ENCODE measurements at regions not wholly inside any gene's neighbourhood (a gene's known extent, or its start where the extent isn't known, plus 50 kb on each side); places are given as distances from the start of the nearest gene placed in this dataset.

DNA sequence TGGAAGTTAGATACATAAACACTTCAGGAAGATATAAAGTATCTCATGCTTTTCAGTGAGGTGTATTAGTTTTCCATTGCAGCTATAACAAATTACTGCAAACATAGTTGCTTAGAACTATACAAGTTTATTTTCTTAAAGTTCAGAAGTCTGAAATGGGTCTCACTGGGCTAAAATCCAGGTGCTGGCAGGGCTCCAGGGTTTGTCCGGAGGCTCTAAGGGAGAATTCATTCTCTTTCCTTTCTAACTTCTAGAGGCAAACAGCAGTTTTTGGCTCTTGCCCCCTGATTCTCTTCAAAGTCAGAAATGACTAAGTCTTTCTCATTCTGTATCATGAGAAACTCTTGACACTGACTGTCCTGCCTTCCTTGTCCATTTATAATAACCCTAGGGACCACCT is 138.8 kb downstream of the AASDHPPT start:
- no peak for DNase-seq (ENCODE audit: low spot score)

GRCh38 chr11:106217456-106217855 is 140.0 kb downstream of the AASDHPPT start:
- no peak for DNase-seq (ENCODE audit: low spot score)

DNA sequence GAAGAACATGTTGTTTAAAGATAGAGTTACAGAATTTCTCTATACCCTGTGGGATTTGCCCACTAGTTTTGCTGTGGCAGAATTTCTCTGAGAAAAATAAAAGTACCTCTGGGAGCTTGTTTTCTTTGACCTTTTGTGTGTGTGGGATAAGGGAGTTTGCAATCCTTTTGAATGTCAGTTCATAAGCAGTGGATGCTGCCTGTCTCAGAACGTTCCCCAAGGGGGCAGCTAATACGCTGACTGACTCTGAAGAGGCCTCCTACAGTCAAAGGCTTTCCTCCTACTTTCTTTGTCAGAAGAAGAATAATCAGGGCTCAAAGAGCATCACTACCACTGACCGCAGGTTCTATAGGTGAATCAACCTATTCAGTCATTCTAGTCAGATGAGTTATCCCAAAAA is 140.6 kb downstream of the AASDHPPT start:
- no peak for DNase-seq (ENCODE audit: low spot score)

DNA sequence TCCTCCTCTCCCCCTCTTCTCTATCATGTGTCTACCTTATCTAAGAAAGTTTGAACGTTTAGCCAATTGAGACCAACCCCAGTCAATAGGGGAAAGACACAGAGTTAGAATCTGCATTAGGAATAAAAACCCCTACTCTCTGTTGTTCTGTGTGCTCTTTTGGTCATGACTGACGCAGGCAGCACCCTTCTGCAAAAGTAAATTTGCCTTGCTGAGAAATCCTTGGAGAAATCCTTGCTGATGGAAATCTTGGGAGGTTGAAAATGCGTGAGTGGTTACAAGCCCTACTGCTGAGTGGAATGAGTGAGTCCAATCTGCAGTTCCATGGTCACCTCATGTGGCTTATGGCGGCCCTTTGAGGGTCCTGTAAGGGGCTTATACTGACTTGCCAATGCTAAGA is 145.2 kb downstream of the AASDHPPT start:
- DNase-seq (ENCODE audit: low spot score) = no peak

- no peak for DNase-seq (ENCODE audit: low spot score)
Measured at GRCh38 chr11:106224172-106224571, 146.7 kb downstream of the AASDHPPT start.

DNA sequence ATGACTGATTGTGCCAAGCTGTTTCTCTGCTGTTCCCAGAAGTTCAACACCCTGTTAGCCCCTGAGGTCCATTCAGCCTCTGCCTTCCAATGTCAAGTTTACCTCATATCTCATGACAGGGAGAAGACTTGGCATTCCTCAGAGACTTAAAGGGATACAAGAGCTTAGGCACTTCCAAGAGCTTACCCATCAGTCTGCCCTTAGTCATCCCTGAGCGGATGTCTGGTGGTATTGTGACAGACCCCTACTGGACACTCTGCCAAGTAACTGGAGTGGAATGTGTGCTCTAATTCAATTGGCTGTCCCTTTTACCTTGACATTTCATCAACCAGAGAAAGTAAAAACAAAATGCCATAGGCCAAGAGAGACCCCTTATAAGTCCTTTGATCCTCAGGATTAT is 151.5 kb downstream of the AASDHPPT start:
- no peak for DNase-seq (ENCODE audit: low spot score)

DNA sequence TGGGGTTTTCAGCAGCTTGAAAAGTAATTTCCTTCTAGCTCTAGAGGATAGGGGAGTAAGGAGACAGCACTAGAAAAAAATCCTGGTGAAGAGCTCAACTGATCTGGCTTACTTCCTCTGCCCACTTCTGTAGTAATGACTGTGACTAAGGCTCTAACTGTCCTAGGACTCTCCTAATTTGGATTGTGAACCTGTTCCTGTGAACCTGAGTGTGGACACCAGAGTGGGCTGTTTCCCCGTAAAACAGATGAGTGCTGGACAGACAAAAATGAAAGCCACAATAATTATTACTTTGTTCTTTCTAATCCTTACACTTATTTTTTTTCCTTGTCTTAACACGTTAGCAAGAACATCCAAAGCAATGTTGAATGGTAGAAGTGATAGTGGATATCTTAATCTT is 154.1 kb downstream of the AASDHPPT start:
- peak; percentile 8 for DNase-seq (ENCODE audit: low spot score)

GRCh38 chr11:106233191-106233590 is 155.7 kb downstream of the AASDHPPT start:
- no peak for DNase-seq (ENCODE audit: low spot score)

- DNase-seq (ENCODE audit: low spot score) = no peak
Measured at GRCh38 chr11:106234794-106235193, 157.3 kb downstream of the AASDHPPT start.

DNA sequence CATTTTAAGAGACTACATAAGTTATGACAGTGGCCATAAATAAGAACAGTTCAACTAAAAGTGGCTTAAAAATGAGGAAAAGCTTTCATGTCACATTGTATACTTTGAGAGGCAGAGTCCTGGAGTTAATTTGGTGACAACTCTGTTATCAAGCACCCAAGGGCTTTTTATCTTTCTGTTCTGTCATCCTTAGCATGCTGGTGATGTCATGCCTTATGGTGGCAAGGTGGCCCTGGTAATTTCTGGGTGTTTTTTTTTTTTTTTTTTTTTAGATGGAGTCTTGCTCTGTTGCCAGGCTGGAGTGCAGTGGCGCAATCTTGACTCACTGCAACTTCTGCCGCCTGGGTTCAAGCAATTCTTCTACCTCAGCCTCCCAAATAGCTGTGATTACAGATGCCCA is 158.8 kb downstream of the AASDHPPT start:
- DNase-seq (ENCODE audit: low spot score) = no peak

DNA sequence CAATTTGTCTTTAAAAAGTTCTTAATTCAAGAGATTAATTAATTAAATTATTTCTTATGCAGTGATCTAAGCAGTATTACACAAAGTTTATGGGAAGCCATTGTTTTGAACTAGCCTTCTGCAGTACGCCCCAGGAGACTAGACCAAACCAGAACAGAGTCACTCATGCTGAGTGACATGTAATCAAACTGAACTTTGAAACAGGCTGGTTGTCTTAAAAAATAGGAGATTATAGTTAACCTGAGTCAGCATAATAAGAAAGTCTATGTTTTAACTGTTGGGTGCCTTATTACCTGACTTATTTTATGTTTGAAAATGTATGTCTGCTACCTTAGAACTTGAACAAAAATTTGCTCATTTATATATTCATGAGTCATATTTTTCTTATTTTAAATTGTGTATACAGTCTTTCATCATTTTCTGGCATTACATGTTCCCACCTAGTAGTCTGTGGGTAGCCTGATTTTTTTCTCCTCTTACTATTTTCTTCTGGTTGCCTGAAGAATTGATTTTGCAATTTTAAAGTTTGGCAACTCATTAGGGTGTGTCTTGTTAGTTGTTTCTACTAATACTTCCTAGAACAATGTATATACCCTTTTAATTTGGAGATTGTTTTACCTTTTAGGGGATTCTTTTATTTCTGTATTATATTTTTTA is 161.4 kb downstream of the AASDHPPT start:
- DNase-seq (ENCODE audit: low spot score) = no peak

DNA sequence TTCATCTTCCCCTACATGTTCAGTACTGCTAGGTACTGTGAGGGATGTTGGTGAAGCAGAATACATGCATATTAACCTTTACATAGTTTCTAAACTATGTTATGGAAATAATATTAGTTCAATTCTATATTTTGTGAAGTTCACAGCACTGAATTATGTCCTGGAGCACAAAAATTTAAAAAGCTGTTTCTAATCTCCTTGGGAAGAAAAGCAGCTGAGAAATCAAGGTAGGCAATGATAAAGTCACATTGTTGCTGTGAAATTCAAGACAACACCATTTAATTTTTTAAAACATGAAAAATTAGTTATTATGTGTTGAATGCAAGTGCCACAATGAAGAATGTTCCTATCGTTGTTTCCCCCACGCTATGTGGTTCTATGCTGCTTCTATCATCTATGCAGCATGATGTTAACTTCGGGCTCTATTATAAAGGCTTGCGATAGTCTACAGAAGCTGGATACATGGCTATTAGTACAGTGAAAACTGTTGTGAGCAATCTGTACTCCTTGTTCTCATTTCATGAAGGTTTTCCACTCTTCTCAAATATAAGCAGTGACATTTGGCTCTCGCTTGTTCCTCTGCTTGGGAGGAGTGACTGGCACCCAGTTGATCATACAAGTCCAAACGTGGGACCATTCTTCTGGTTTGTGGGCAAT is 164.3 kb downstream of the AASDHPPT start:
- DNase-seq (ENCODE audit: low spot score) = no peak

DNA sequence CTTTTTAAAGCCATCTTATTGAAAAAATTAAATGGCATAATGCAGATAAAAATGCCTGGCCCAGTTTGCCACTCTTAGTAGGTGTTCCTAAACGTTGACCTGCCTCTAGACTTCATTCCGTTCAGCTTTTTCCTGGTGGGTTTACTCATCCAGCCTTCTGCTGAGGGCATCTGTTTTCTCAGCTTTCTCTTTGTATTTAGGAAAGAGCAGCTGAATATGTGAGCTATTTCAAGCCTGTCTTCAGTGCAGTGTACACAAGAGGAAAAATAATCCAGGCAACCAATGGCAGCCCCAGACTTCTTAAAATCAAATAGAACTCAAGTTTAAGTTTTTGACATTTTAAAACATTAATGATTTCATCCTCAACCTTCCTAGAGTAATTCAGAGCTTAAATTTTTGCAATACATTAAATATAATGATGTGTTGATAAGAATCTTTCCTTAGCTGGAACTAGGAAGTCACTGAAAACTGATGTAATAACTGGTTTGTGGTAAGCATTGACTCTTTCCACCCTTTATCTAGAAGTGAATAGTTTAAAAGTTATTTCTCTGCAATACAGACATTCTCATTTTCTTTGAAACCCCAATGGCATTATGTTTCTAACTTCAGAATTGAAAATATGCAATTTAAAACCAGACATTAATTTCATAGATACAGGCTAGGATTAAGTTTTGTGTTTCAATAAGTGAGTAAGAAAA is 165.4 kb downstream of the AASDHPPT start:
- DNase-seq (ENCODE audit: low spot score) = no peak

DNA sequence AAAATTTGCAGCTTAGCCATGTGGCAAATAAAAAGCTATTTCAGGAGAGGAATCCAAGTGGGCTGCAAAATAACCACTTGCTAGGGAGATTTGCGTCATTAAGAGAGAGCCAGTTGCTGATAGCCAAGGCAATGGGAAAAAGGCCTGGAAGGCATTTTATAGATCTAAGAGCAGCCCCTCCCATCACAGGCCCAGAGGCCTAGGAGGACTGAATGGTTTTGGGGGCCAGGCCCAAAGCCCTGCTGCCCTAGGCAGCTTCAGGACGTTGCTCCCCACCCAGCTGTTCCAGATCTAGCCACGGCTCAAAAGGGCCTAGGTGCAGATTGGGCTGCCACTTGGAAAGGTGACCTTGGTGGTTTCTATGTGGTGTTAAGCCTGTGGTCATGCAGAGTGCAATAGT is 169.0 kb downstream of the AASDHPPT start:
- no peak for DNase-seq (ENCODE audit: low spot score)

- DNase-seq (ENCODE audit: low spot score) = no peak
Measured at GRCh38 chr11:106249617-106250239, 172.3 kb downstream of the AASDHPPT start.

DNA sequence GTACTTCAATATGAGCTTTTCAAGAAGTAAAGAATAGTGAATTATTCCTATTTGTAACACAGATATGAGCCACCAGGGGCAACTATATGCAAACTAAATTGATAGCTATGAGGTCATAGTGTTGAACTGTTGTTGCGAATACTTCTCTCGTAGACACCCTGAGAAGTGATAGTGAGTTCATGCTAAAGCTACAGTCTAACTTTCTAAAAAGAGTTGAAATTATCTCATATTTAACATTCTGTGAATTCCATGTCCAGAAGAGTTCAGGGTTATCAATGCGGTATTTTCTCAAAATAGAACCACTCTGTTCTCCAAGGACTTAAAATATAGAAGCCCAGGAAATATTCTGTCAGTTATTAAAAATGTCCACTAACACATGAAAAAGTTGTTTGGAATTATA is 185.4 kb downstream of the AASDHPPT start:
- no peak for DNase-seq (ENCODE audit: low spot score)

DNA sequence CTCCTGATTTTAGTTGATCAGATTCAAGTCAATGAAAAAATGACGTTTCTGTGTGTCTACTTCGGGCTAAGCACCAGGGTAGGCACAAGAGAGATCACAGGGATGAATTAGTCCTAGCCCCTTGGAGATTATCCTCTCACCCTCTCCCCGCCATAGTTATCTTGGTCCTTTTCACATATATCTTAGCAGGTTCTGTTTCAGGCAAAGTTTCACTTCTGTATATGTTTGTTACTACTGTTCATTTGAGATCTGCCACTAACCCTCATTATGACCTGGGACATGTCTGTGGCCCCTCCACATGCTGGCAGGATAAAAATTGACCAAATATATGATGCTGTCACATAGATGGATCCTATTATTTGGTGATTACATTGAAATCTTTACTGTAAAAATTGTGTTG is 186.1 kb downstream of the AASDHPPT start:
- no peak for DNase-seq (ENCODE audit: low spot score)

DNA sequence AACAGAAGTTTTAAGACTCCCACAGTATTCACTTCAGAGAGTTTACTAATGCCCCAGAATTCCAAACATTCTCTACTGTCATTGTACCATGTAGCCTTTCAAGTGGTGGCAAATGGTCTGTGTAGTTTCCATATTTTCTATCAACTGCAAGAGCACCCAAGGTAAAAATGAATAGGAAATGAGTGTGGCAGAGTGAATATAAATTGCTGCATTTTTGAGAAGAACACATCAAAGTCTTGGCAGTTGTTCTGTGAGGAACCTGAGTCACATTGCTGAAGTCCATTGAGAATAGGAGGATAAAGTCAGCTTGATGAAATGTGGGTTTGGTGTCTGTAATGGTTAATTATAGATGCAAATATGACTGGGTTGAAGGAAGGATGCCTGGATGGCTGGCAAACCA is 193.6 kb downstream of the AASDHPPT start:
- DNase-seq (ENCODE audit: low spot score) = no peak

GRCh38 chr11:106271686-106272085 is 194.2 kb downstream of the AASDHPPT start:
- no peak for DNase-seq (ENCODE audit: low spot score)

GRCh38 chr11:106275151-106275550 is 197.7 kb downstream of the AASDHPPT start:
- DNase-seq (ENCODE audit: low spot score) = no peak

- no peak for DNase-seq (ENCODE audit: low spot score)
Measured at GRCh38 chr11:106276126-106276525, 198.7 kb downstream of the AASDHPPT start.

DNA sequence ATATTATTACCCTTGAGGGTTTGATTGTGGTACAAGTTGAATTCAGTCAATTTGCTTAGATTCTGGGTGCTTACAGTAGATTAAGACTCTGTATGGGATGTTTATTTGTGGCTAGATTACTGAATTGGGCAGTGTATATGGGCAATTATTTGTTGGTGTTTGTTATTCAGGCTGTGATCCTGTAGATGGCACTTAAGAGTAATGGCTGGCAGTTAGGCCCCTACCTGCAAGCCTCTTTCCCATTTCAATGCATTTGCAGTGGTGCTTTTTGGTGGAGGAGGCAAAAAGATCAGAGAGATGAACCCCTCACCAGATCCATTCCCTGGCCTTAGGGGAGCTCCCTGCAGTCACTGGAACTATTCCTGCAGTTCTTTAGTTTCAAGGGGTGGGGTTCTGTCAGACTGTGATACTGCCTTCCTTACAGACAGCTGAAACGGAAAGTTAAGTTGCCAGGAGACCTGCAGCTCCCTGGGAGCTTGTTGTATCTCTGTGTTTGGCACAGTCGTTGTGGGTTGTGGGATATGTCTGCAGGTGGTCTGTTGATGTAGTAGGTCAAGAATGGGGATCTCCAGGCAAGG is 199.5 kb downstream of the AASDHPPT start:
- peak; percentile 30 for DNase-seq (ENCODE audit: low spot score)

DNA sequence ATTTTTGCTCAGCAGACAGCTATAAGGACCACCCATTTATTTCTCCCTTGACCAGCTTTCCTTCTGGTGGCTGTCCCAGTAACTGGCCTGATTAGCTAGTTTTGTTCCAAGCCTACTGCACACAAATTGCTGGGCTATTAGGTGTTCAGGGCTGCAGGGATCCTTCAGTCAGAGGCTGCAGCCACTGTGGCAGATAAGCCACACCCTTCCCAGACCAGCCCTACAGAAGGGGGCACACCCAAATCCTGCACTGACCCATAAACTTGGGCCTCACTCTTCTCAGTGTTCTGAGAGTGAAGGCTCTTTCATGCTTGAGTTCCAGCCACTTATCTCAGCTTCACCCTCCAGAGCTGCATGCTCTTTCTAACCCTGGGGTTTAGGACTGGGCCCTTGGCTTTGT is 200.0 kb downstream of the AASDHPPT start:
- no peak for DNase-seq (ENCODE audit: low spot score)

Measured in SW480 (cell line).